DND-41 (cell line): ENCODE measurements at regions not wholly inside any gene's neighbourhood (a gene's known extent, or its start where the extent isn't known, plus 50 kb on each side); places are given as distances from the start of the nearest gene placed in this dataset.

Experiments
- EZH2 ChIP-seq: IDR thresholded peaks from 3 replicates; pipeline ENCODE4 v1.6.1; 2012; ENCODE audit warnings: borderline replicate concordance, low read depth, mild to moderate bottlenecking, moderate library complexity, low read length, inconsistent platforms; ENCODE audit not compliant: severe bottlenecking
- TF ChIP-seq, protein P1 (sequence below): IDR thresholded peaks from 2 replicates; pipeline ENCODE4 v1.5.1; 2012; ENCODE audit warnings: borderline replicate concordance, low read length, moderate library complexity, mild to moderate bottlenecking; ENCODE audit not compliant: poor library complexity, severe bottlenecking; ENCODE audit errors: extremely low read depth

DNA sequence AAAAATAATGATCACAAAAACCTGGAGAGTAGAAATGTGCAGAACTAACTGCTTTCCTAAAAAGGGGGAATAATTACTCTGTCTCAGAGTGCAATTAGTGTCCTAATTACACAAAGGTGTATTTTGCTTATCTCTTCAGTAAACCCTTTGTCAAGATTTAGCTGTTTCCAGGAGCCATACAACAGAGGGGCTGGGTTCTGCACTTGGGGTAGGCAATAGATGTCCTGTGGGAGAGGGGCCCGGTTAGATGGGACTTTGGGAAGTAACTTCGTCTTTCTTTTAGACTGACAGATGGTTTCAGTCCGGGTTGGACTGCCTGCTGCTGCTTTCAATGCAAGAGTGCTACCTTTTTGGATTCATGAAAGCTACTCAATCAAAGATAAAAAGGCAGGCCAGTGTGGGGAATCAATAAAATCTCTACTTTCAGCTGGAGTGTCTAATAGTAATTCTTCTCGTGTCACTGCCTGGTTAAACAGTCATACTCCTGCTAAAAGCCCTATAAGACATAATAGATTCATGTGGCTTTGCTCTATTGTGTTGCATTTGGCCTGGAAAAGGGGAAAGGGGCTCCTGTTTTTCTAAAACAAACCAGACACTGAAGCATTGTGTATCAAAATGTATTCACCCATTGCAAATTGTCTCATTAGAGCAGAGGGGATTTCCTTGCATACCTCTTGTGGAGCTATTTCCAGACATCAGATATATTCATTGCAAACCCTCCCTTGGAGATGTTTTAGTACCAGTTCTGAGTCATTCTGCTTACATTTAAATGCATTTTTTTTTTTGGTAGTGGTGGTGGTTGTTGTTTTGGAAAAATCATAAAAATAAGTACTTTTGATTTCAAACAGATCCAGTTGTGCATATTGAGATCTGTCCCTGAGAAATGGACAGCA, 83.3 kb upstream of the PCDH8 start:
- TF ChIP-seq, protein P1, sequence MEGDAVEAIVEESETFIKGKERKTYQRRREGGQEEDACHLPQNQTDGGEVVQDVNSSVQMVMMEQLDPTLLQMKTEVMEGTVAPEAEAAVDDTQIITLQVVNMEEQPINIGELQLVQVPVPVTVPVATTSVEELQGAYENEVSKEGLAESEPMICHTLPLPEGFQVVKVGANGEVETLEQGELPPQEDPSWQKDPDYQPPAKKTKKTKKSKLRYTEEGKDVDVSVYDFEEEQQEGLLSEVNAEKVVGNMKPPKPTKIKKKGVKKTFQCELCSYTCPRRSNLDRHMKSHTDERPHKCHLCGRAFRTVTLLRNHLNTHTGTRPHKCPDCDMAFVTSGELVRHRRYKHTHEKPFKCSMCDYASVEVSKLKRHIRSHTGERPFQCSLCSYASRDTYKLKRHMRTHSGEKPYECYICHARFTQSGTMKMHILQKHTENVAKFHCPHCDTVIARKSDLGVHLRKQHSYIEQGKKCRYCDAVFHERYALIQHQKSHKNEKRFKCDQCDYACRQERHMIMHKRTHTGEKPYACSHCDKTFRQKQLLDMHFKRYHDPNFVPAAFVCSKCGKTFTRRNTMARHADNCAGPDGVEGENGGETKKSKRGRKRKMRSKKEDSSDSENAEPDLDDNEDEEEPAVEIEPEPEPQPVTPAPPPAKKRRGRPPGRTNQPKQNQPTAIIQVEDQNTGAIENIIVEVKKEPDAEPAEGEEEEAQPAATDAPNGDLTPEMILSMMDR: no peak
- TF ChIP-seq EZH2: no peak
